Neutrophil (primary cell): ENCODE measurements at regions not wholly inside any gene's neighbourhood (a gene's known extent, or its start where the extent isn't known, plus 50 kb on each side); places are given as distances from the start of the nearest gene placed in this dataset.

Experiments used
- H3K27ac ChIP-seq: fragments of 200-600 bp; sonication (generic); 2 replicates; pipeline ENCODE4 v1.5.1; 2016; ENCODE audit warnings: mild to moderate bottlenecking, moderate library complexity
- H3K27me3 ChIP-seq: fragments of 200-600 bp; sonication (generic); 2 replicates; pipeline ENCODE4 v1.6.0; 2016; ENCODE audit warnings: mild to moderate bottlenecking
- H3K36me3 ChIP-seq: fragments of 200-600 bp; sonication (generic); 2 replicates; pipeline ENCODE4 v1.5.1; 2017
- H3K4me1 ChIP-seq, 2 experiments: fragments of 200-600 bp in 1 of 2; sonication (generic) in 1 of 2; 1 replicate in 1 of 2; 2 replicates in 1 of 2; pipeline versions ENCODE4 v1.5.1 to v1.6.1; 2013 to 2016; ENCODE audit warnings: low read depth in 1 of 2, low read length in 1 of 2, mild to moderate bottlenecking in 1 of 2, moderate library complexity in 1 of 2; ENCODE audit not compliant: control insufficient read depth in 1 of 2, insufficient read depth in 1 of 2
- H3K4me3 ChIP-seq, 2 experiments: fragments of 200-600 bp in 1 of 2; sonication (generic) in 1 of 2; 1 replicate in 1 of 2; 2 replicates in 1 of 2; pipeline ENCODE4 v1.5.1; 2013 to 2016; ENCODE audit warnings: low read depth in 1 of 2, low read length in 1 of 2, mild to moderate bottlenecking in 1 of 2, moderate library complexity in 1 of 2
- H3K9me3 ChIP-seq: fragments of 200-600 bp; sonication (generic); 2 replicates; pipeline ENCODE4 v1.5.1; 2016
- TF ChIP-seq, protein P1 (sequence below): fragments of 200-600 bp; sonication (generic); IDR thresholded peaks from 2 replicates; pipeline ENCODE4 v1.5.1; 2016; ENCODE audit warnings: antibody characterized with exemption

DNA sequence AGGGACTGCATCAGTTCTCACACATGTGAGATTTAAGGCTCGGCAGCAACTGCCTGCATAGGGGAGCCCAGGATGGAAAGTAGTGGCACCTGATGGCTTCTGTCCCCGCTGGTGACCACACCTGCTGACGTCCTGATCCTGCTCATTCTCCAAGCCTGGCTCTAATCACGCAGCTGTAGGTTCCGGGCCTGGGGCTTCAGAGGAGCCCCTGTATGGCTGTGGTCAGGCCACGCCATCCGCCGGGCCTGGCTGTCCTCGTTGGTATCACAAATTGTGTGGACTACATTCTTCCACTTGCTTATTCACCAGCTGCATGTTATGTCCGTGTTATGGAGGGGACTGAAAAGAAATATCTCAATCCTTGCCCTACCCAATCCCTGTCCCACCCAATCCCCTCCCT, 580.0 kb downstream of the TBC1D22A start:
- Histone ChIP-seq H3K27me3 (no peaks in the 10 kb centered on the region), H3K4me1 (no peaks in the 10 kb centered on the region), H3K27ac (no peak overlapping the region), H3K36me3 (no peaks in the 10 kb centered on the region), H3K9me3 (no peaks in the 10 kb centered on the region), H3K4me3 (no peak overlapping the region)
- TF ChIP-seq, protein P1, sequence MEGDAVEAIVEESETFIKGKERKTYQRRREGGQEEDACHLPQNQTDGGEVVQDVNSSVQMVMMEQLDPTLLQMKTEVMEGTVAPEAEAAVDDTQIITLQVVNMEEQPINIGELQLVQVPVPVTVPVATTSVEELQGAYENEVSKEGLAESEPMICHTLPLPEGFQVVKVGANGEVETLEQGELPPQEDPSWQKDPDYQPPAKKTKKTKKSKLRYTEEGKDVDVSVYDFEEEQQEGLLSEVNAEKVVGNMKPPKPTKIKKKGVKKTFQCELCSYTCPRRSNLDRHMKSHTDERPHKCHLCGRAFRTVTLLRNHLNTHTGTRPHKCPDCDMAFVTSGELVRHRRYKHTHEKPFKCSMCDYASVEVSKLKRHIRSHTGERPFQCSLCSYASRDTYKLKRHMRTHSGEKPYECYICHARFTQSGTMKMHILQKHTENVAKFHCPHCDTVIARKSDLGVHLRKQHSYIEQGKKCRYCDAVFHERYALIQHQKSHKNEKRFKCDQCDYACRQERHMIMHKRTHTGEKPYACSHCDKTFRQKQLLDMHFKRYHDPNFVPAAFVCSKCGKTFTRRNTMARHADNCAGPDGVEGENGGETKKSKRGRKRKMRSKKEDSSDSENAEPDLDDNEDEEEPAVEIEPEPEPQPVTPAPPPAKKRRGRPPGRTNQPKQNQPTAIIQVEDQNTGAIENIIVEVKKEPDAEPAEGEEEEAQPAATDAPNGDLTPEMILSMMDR, result no peak

DNA sequence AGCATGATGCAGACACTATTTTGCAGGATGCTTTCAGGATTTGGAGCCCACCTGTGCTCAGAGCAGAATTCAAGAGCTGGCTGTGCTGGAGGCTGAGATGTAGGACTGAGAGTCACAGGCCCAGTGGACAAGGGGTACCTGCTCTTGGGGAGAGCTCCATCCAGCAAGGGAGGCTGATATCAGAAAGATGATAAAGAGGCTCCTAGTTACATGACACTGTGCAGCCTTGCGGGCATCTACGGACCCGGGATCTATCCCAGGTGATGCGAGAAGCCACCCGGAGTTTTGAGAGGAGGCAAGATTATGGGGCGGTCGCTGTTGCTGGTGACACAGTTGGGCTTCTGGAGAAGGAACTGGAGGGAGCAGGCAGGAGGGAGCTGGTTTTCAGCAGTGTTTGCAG, 579.0 kb downstream of the TBC1D22A start:
- Histone ChIP-seq H3K4me1 (no peaks in the 10 kb centered on the region), H3K36me3 (no peaks in the 10 kb centered on the region), H3K4me3 (no peak overlapping the region), H3K27me3 (no peaks in the 10 kb centered on the region), H3K9me3 (no peaks in the 10 kb centered on the region), H3K27ac (no peak overlapping the region)
- TF ChIP-seq, protein P1, result no peak

DNA sequence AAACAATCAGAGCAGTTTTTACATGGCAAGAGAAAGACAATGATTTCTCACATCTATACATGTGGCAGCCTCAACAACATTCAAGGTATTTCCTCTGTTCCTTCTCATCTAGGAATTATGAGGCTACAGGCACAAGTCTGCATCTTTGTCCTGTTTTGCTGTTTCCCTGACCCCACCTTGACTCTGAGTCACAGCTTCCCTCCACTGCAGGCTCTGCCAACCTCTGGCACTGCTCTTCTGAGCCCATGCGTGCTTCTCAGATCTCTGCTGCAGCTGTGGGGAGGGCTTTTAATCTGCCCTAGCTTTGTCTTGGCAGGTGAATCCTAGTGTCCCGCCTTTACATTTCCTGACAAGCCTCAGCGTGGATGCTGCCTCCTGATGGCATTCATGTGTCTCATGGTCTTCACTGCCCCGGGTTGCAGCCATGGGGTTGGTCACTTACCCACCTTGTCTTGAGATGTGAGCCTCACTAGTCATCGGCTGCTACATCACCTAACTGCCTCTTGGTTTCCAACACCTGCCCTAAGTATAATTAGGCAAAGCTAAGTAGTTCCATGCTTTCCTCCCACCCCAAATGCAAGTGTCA, 578.5 kb downstream of the TBC1D22A start:
- no peak overlapping the region for H3K27ac ChIP-seq
- TF ChIP-seq, protein P1, result no peak
- no peaks in the 10 kb centered on the region for H3K27me3 ChIP-seq
- no peaks in the 10 kb centered on the region for H3K9me3 ChIP-seq
- no peak overlapping the region for H3K4me3 ChIP-seq
- no peaks in the 10 kb centered on the region for H3K36me3 ChIP-seq
- no peaks in the 10 kb centered on the region for H3K4me1 ChIP-seq

DNA sequence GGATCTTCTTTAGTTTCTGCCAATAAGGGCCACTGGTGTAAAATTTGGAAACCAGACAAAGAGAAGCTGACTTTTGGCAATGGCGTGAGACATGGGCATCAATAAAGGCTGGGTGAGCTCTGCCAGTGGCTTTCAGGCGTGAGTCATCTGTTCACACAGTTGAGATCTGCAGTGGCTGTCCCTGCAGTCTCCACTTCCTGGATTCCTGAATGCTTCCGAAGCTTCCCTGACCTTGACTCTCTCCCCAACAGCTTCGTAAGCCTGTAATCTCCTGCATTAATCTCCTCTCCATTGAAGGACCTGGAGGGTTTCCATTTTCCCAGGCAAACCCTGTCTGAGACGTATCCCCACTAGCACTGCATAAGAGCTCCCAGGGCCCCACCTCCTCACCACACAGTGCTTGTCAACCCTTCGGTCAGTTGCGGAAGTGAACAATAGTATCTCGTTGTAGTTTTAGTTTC, 574.7 kb downstream of the TBC1D22A start:
- Histone ChIP-seq H3K4me1 (no peaks in the 10 kb centered on the region), H3K36me3 (no peaks in the 10 kb centered on the region), H3K9me3 (no peaks in the 10 kb centered on the region), H3K27me3 (no peaks in the 10 kb centered on the region), H3K4me3 (no peak overlapping the region), H3K27ac (no peak overlapping the region)
- TF ChIP-seq, protein P1, result no peak

DNA sequence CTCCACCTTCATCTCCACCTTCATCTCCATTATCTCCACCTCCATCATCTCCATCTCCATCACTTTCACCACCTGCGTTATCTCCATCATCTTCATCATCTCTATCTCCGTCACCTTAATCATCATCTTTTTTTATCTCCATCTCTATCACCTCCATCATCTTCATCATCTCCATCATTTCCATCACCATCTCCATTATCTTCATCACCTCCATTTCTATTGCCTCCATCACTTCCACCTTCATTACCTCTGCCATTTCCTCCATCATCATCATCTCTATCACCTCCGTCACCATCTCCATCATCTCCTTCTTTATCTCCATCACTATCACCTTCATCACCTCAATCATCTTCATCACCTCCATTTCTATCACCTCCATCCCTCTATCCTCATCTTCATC, 573.5 kb downstream of the TBC1D22A start:
- Histone ChIP-seq H3K27ac (no peak overlapping the region), H3K9me3 (no peaks in the 10 kb centered on the region), H3K4me1 (no peaks in the 10 kb centered on the region), H3K27me3 (no peaks in the 10 kb centered on the region), H3K36me3 (no peaks in the 10 kb centered on the region), H3K4me3 (no peak overlapping the region)
- TF ChIP-seq, protein P1, result no peak
